Transverse colon (tissue), 4 donors: ENCODE measurements at regions not wholly inside any gene's neighbourhood (a gene's known extent, or its start where the extent isn't known, plus 50 kb on each side); places are given as distances from the start of the nearest gene placed in this dataset.

Experiments used
- POLR2AphosphoS5 ChIP-seq, 3 donors: sonication (generic); formaldehyde crosslinking; IDR thresholded peaks; one replicate each; pipeline ENCODE4 v1.6.1; 2016; ENCODE audit warnings: antibody characterized with exemption in 3 of 3
- TF ChIP-seq, protein P1 (sequence below), 5 experiments: fragments of 200-600 bp in 3 of 5; fragments of 450-650 bp in 2 of 5; sonication (generic) in 3 of 5; IDR thresholded peaks; 1 replicate in 2 of 5; 2 replicates in 3 of 5; pipeline ENCODE4 v1.5.1; 2016 to 2017; ENCODE audit warnings: antibody characterized with exemption in 5 of 5, inconsistent platforms in 3 of 5, mild to moderate bottlenecking in 2 of 5, moderate library complexity in 1 of 5

DNA sequence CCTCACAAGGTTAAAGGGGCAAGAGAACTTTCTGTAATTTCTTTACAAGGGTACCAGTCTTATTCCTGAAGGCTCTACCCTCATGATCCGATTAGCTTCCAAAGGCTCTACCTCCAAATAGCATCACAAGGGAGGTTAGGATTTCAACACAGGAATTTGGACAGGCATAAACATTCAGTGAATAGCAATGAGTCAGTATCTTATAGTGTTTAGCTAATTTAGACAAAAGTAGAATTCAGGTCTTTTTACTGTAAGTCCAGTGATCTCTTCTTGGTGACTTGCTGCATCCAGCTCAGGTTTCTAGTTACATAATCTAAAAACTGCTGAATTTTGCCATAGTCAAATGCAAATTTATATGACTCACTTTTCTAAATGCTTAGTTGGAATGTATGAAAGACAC is 1995.6 kb upstream of the RAG2 start:
- TF ChIP-seq, protein P1, sequence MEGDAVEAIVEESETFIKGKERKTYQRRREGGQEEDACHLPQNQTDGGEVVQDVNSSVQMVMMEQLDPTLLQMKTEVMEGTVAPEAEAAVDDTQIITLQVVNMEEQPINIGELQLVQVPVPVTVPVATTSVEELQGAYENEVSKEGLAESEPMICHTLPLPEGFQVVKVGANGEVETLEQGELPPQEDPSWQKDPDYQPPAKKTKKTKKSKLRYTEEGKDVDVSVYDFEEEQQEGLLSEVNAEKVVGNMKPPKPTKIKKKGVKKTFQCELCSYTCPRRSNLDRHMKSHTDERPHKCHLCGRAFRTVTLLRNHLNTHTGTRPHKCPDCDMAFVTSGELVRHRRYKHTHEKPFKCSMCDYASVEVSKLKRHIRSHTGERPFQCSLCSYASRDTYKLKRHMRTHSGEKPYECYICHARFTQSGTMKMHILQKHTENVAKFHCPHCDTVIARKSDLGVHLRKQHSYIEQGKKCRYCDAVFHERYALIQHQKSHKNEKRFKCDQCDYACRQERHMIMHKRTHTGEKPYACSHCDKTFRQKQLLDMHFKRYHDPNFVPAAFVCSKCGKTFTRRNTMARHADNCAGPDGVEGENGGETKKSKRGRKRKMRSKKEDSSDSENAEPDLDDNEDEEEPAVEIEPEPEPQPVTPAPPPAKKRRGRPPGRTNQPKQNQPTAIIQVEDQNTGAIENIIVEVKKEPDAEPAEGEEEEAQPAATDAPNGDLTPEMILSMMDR (IDR thresholded peaks at IDR 0.05), result no peak
- TF ChIP-seq POLR2AphosphoS5 (IDR thresholded peaks at IDR 0.05), result no peak
